OCI-LY1 (cell line): ENCODE measurements at regions not wholly inside any gene's neighbourhood (a gene's known extent, or its start where the extent isn't known, plus 50 kb on each side); places are given as distances from the start of the nearest gene placed in this dataset.

ENCODE experiments used
- H2AFZ ChIP-seq: fragments of 200-600 bp; sonication (generic), shearing (Covaris generic); 2 replicates; pipeline ENCODE4 v1.6.0; 2014; ENCODE audit warnings: antibody characterized with exemption, mild to moderate bottlenecking, low read length
- H3F3A ChIP-seq: fragments of 200-600 bp; sonication (generic), shearing (Covaris generic); 2 replicates; pipeline ENCODE4 v1.6.0; 2014; ENCODE audit warnings: mild to moderate bottlenecking, antibody characterized with exemption, low read length, moderate library complexity; ENCODE audit not compliant: insufficient read depth
- H3K27ac ChIP-seq: fragments of 200-600 bp; sonication (generic); 2 replicates; pipeline ENCODE4 v1.5.1; 2014; ENCODE audit warnings: low read length, mixed run types, mild to moderate bottlenecking, low read depth; ENCODE audit not compliant: poor library complexity, severe bottlenecking
- H3K27me3 ChIP-seq: fragments of 200-600 bp; sonication (generic); 2 replicates; pipeline ENCODE4 v1.6.0; 2014; ENCODE audit warnings: antibody characterized with exemption, mild to moderate bottlenecking, low read length, moderate library complexity; ENCODE audit not compliant: insufficient read depth
- H3K36me3 ChIP-seq: fragments of 200-600 bp; sonication (generic); 2 replicates; pipeline ENCODE4 v1.6.1; 2014; ENCODE audit warnings: mild to moderate bottlenecking, antibody characterized with exemption, low read length, moderate library complexity, mixed read lengths; ENCODE audit not compliant: insufficient read depth
- H3K4me1 ChIP-seq: fragments of 200-600 bp; sonication (generic); 2 replicates; pipeline ENCODE4 v1.5.1; 2014; ENCODE audit warnings: mild to moderate bottlenecking, low read length, moderate library complexity; ENCODE audit not compliant: insufficient read depth, severe bottlenecking
- H3K4me2 ChIP-seq: fragments of 200-600 bp; sonication (generic), shearing (Covaris generic); 2 replicates; pipeline ENCODE4 v1.6.1; 2014; ENCODE audit warnings: low read length
- H3K4me3 ChIP-seq: fragments of 200-600 bp; sonication (generic); 2 replicates; pipeline ENCODE4 v1.5.1; 2014; ENCODE audit warnings: low read length, low read depth, mild to moderate bottlenecking, mixed read lengths; ENCODE audit not compliant: poor library complexity, severe bottlenecking
- H3K79me2 ChIP-seq: fragments of 200-600 bp; shearing (Covaris generic); 2 replicates; pipeline ENCODE4 v1.6.1; 2016; ENCODE audit warnings: mixed run types, low read length, mixed read lengths; ENCODE audit not compliant: insufficient read depth
- H3K9ac ChIP-seq: fragments of 200-600 bp; sonication (generic), shearing (Covaris generic); 2 replicates; pipeline ENCODE4 v1.6.1; 2014; ENCODE audit warnings: mild to moderate bottlenecking, low read length, mixed read lengths
- H3K9me2 ChIP-seq: fragments of 200-600 bp; sonication (generic), shearing (Covaris generic); 2 replicates; pipeline ENCODE4 v1.6.1; 2014; ENCODE audit warnings: low read depth, mild to moderate bottlenecking, low read length, mixed read lengths
- H3K9me3 ChIP-seq: fragments of 200-600 bp; shearing (Covaris generic); 2 replicates; pipeline ENCODE4 v1.6.1; 2014; ENCODE audit warnings: low read length, mixed read lengths
- H4K20me1 ChIP-seq: fragments of 200-600 bp; sonication (generic), shearing (Covaris generic); 2 replicates; pipeline ENCODE4 v1.6.0; 2016; ENCODE audit warnings: mild to moderate bottlenecking, low read length; ENCODE audit not compliant: insufficient read depth
- EZH2 ChIP-seq: fragments of 200-600 bp; sonication (generic), shearing (Covaris generic); IDR thresholded peaks from 2 replicates; pipeline ENCODE4 v1.8.0; 2017; ENCODE audit warnings: borderline replicate concordance, mixed run types, mild to moderate bottlenecking, antibody characterized with exemption, low read length, moderate library complexity, mixed read lengths
- TF ChIP-seq, protein P1 (sequence below): fragments of 200-600 bp; sonication (generic), shearing (Covaris generic); IDR thresholded peaks from 2 replicates; pipeline ENCODE4 v1.5.1; 2017; ENCODE audit warnings: mild to moderate bottlenecking, antibody characterized with exemption, low read length, moderate library complexity, mixed read lengths

DNA sequence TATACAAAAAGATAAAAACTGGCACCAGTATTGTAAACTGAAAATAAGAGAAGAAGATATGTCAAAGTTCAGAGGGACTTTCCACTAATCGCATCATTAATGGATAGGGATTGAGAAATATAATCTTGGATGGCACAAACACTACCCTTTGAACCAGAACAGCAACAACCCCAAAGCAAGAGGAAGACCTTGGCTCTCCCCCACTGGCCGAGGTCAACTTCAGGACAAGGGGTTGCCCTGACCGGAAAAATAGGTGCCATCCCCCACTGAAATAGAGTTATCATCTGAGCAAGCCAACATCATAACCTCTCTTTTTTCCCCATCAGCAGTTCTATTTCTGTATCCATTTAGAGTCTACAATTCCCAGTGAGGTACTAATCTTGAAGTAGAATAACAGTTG is 72.4 kb upstream of the PCED1B start:
- Histone ChIP-seq H3K79me2 (no peaks in the 10 kb centered on the region), H3F3A (no peaks in the 10 kb centered on the region), H3K9ac (no peak overlapping the region), H3K4me2 (no peak overlapping the region), H3K36me3 (no peaks in the 10 kb centered on the region), H4K20me1 (no peaks in the 10 kb centered on the region), H2AFZ (no peak overlapping the region), H3K27me3 (no peaks in the 10 kb centered on the region), H3K9me3 (no peaks in the 10 kb centered on the region), H3K9me2 (no peaks in the 10 kb centered on the region), H3K4me1 (no peaks in the 10 kb centered on the region), H3K4me3 (no peak overlapping the region), H3K27ac (no peak overlapping the region)
- no peak for TF ChIP-seq EZH2
- TF ChIP-seq, protein P1, sequence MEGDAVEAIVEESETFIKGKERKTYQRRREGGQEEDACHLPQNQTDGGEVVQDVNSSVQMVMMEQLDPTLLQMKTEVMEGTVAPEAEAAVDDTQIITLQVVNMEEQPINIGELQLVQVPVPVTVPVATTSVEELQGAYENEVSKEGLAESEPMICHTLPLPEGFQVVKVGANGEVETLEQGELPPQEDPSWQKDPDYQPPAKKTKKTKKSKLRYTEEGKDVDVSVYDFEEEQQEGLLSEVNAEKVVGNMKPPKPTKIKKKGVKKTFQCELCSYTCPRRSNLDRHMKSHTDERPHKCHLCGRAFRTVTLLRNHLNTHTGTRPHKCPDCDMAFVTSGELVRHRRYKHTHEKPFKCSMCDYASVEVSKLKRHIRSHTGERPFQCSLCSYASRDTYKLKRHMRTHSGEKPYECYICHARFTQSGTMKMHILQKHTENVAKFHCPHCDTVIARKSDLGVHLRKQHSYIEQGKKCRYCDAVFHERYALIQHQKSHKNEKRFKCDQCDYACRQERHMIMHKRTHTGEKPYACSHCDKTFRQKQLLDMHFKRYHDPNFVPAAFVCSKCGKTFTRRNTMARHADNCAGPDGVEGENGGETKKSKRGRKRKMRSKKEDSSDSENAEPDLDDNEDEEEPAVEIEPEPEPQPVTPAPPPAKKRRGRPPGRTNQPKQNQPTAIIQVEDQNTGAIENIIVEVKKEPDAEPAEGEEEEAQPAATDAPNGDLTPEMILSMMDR, result no peak

DNA sequence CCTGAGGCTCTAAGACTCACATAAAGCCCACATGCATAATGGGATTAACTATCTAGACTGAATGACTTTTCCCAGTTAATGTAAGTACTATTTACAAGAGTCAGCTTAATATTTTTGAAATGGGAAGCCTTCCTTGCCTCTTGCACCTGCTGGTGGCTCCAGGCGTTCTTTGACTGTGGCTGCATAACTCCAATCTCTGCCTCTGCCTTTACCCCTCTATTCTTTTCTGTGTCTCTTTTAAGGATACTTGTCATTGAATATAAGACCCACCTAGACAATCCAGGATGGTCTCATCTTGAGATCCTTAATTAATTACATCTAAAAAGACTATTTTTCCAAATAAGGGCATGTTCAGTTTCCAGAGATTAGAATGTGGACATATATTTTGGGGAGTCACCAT is 66.9 kb upstream of the PCED1B start:
- no peaks in the 10 kb centered on the region for H3K27me3 ChIP-seq
- H3K36me3 ChIP-seq, result no peaks in the 10 kb centered on the region
- no peaks in the 10 kb centered on the region for H3K4me1 ChIP-seq
- no peak overlapping the region for H3K4me2 ChIP-seq
- H4K20me1 ChIP-seq, result no peaks in the 10 kb centered on the region
- H3K27ac ChIP-seq, result no peak overlapping the region
- H3K4me3 ChIP-seq, result no peak overlapping the region
- H3K9me3 ChIP-seq, result no peaks in the 10 kb centered on the region
- H3K9me2 ChIP-seq, result no peaks in the 10 kb centered on the region
- TF ChIP-seq, protein P1, result no peak
- no peak for TF ChIP-seq EZH2
- no peaks in the 10 kb centered on the region for H3F3A ChIP-seq
- H2AFZ ChIP-seq, result no peak overlapping the region
- H3K9ac ChIP-seq, result no peak overlapping the region
- no peaks in the 10 kb centered on the region for H3K79me2 ChIP-seq

DNA sequence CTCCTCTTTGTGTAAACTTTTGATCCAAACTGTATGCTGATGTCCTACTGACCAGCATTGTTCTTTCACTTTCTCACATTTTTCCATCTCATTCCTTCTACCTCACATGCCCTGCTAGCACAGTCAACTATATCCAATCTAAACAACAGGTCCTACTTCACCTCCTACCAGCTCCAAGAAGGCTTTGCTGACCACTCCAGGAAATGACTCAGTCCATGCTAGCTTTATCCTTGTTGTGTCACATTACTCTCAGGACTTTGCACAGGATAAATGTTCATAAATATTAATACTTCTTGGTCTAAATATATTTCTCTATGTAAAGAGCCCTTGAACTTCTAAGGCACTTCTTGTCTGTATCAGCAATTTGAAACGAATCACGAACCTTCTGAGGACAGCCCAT is 64.9 kb upstream of the PCED1B start:
- no peak overlapping the region for H3K27ac ChIP-seq

More for the DNA sequence above, 64.9 kb upstream of the PCED1B start:
- no peaks in the 10 kb centered on the region for H4K20me1 ChIP-seq
- no peaks in the 10 kb centered on the region for H3K9me2 ChIP-seq
- H3K36me3 ChIP-seq, result no peaks in the 10 kb centered on the region
- H3K4me2 ChIP-seq, result no peak overlapping the region
- no peak overlapping the region for H3K9ac ChIP-seq
- no peak for TF ChIP-seq EZH2
- TF ChIP-seq, protein P1, result no peak
- no peaks in the 10 kb centered on the region for H3K9me3 ChIP-seq
- no peak overlapping the region for H2AFZ ChIP-seq
- no peaks in the 10 kb centered on the region for H3K4me1 ChIP-seq
- H3K27me3 ChIP-seq, result no peaks in the 10 kb centered on the region
- H3F3A ChIP-seq, result no peaks in the 10 kb centered on the region
- no peaks in the 10 kb centered on the region for H3K79me2 ChIP-seq
- H3K4me3 ChIP-seq, result no peak overlapping the region
